Progenitor cell of endocrine pancreas (in vitro differentiated cells): ENCODE measurements at regions not wholly inside any gene's neighbourhood (a gene's known extent, or its start where the extent isn't known, plus 50 kb on each side); places are given as distances from the start of the nearest gene placed in this dataset.
A peak's percentile ranks its signal among the peaks of the same experiment; 100 is the strongest.

Experiments used
- DNase-seq: peaks from one replicate; pipeline ENCODE4 v3.0.0; 2021; ENCODE audit warnings: low spot score; ENCODE audit not compliant: unreplicated experiment
- H3K27ac Mint-ChIP-seq: 2 replicates; pipeline ENCODE4 v1.8.0; 2021; ENCODE audit warnings: mild to moderate bottlenecking, moderate library complexity, mixed read lengths
- H3K27me3 Mint-ChIP-seq: 2 replicates; pipeline ENCODE4 v1.8.0; 2021; ENCODE audit warnings: mixed read lengths
- H3K36me3 Mint-ChIP-seq: 2 replicates; pipeline ENCODE4 v1.8.0; 2022; ENCODE audit warnings: mixed read lengths; ENCODE audit not compliant: insufficient read depth
- H3K4me1 Mint-ChIP-seq: 2 replicates; pipeline ENCODE4 v1.8.0; 2021; ENCODE audit warnings: low read depth, mixed read lengths
- H3K4me3 Mint-ChIP-seq: 2 replicates; pipeline ENCODE4 v1.8.0; 2021; ENCODE audit warnings: low read depth, mild to moderate bottlenecking, moderate library complexity, mixed read lengths
- H3K9me3 Mint-ChIP-seq: 2 replicates; pipeline ENCODE4 v1.8.0; 2021; ENCODE audit warnings: low read depth, mixed read lengths
- TF ChIP-seq, protein P1 (sequence below): fragments of 200-600 bp; sonication (generic); IDR thresholded peaks from one replicate; pipeline ENCODE4 v1.5.0; 2021; ENCODE audit warnings: antibody characterized with exemption, mild to moderate bottlenecking; ENCODE audit not compliant: unreplicated experiment

DNA sequence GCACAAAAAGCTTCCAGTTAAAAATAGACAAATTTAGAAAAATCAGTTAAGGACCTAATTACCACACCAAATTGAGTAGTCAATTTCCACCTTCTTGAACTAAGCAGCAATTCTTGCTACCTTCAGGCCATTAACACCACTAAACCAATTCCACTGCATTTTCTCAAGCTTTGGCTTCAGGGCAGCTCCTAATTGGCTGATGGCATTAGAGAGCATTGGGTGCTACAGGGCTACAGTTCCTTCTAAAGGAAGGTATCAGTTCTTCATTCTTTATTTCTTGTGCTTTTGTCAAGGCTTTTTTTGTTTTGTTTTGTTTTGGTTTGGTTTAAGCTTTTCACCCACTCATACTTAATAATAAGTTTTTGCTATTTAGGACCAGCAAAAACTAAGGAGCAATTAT is 90.2 kb upstream of the FAM241A start:
- TF ChIP-seq, protein P1, sequence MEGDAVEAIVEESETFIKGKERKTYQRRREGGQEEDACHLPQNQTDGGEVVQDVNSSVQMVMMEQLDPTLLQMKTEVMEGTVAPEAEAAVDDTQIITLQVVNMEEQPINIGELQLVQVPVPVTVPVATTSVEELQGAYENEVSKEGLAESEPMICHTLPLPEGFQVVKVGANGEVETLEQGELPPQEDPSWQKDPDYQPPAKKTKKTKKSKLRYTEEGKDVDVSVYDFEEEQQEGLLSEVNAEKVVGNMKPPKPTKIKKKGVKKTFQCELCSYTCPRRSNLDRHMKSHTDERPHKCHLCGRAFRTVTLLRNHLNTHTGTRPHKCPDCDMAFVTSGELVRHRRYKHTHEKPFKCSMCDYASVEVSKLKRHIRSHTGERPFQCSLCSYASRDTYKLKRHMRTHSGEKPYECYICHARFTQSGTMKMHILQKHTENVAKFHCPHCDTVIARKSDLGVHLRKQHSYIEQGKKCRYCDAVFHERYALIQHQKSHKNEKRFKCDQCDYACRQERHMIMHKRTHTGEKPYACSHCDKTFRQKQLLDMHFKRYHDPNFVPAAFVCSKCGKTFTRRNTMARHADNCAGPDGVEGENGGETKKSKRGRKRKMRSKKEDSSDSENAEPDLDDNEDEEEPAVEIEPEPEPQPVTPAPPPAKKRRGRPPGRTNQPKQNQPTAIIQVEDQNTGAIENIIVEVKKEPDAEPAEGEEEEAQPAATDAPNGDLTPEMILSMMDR: no peak
- Mint-ChIP-seq H3K27me3 (no peaks in the 10 kb centered on the region), H3K36me3 (no peaks in the 10 kb centered on the region), H3K4me1 (no peaks in the 10 kb centered on the region), H3K9me3 (no peaks in the 10 kb centered on the region), H3K27ac (no peak overlapping the region), H3K4me3 (no peak overlapping the region)
- DNase-seq: no peak

- H3K27ac Mint-ChIP-seq: no peak overlapping the region
- no peaks in the 10 kb centered on the region for H3K4me1 Mint-ChIP-seq
- DNase-seq: no peak
- H3K9me3 Mint-ChIP-seq: no peaks in the 10 kb centered on the region
- no peaks in the 10 kb centered on the region for H3K27me3 Mint-ChIP-seq
- no peaks in the 10 kb centered on the region for H3K36me3 Mint-ChIP-seq
- TF ChIP-seq, protein P1: no peak
- H3K4me3 Mint-ChIP-seq: no peak overlapping the region
Measured at GRCh38 chr4:112057470-112057869, 87.8 kb upstream of the FAM241A start.

- H3K27ac Mint-ChIP-seq: no peak overlapping the region
- no peaks in the 10 kb centered on the region for H3K27me3 Mint-ChIP-seq
- no peaks in the 10 kb centered on the region for H3K9me3 Mint-ChIP-seq
- DNase-seq: no peak
- no peak overlapping the region for H3K4me3 Mint-ChIP-seq
- TF ChIP-seq, protein P1: no peak
- no peaks in the 10 kb centered on the region for H3K4me1 Mint-ChIP-seq
- no peaks in the 10 kb centered on the region for H3K36me3 Mint-ChIP-seq
Measured at GRCh38 chr4:112058433-112058832, 86.8 kb upstream of the FAM241A start.

GRCh38 chr4:112060212-112060611 is 85.0 kb upstream of the FAM241A start:
- Mint-ChIP-seq H3K27me3 (no peaks in the 10 kb centered on the region), H3K27ac (no peak overlapping the region), H3K4me3 (no peak overlapping the region), H3K9me3 (no peaks in the 10 kb centered on the region), H3K4me1 (no peaks in the 10 kb centered on the region), H3K36me3 (no peaks in the 10 kb centered on the region)
- TF ChIP-seq, protein P1: peak; percentile 58
- DNase-seq: no peak

DNA sequence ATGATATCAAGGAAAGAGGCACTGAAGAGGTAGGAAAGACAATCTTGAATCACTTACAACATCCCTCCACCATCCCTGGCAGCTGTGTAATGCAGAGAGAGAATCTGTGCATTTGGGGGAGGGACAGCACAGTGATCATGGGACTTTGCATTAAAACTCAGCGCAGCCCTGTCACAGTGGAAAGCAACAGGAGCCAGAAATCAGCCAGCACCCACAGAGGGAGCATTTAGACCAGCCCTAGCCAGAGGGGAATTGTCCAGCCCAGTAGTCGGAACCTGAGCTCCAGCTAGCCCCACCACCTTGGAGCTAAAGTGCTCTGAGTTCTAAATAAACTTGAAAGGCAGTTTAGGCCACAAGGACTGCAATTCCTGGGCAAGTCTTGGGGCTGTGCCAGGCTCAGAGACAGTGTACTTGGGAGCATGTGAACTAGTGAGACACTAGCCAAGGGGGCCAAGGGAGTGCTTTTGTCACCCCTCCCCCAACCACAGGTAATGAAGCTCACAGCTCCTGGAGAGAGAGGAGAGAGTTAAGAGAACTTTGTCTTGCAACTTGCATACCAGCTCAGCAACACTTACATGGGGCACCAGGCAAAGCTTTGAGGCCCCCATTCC is 83.9 kb upstream of the FAM241A start:
- Mint-ChIP-seq H3K9me3 (no peaks in the 10 kb centered on the region), H3K4me1 (no peaks in the 10 kb centered on the region), H3K4me3 (no peak overlapping the region), H3K36me3 (no peaks in the 10 kb centered on the region), H3K27me3 (no peaks in the 10 kb centered on the region), H3K27ac (no peak overlapping the region)
- TF ChIP-seq, protein P1: no peak
- DNase-seq: no peak
